GM21619 (cell line): ENCODE measurements at regions not wholly inside any gene's neighbourhood (a gene's known extent, or its start where the extent isn't known, plus 50 kb on each side); places are given as distances from the start of the nearest gene placed in this dataset.
"Not testable (repeated sequence)": the region's sequence is repeated elsewhere in the genome, so short reads cannot be mapped to it uniquely, and the experiment has no call there.

Experiments used
- ATAC-seq: cut with Tn5 transposase; IDR thresholded peaks from one replicate; pipeline ENCODE4 v1.9.1; 2021; ENCODE audit not compliant: unreplicated experiment

DNA sequence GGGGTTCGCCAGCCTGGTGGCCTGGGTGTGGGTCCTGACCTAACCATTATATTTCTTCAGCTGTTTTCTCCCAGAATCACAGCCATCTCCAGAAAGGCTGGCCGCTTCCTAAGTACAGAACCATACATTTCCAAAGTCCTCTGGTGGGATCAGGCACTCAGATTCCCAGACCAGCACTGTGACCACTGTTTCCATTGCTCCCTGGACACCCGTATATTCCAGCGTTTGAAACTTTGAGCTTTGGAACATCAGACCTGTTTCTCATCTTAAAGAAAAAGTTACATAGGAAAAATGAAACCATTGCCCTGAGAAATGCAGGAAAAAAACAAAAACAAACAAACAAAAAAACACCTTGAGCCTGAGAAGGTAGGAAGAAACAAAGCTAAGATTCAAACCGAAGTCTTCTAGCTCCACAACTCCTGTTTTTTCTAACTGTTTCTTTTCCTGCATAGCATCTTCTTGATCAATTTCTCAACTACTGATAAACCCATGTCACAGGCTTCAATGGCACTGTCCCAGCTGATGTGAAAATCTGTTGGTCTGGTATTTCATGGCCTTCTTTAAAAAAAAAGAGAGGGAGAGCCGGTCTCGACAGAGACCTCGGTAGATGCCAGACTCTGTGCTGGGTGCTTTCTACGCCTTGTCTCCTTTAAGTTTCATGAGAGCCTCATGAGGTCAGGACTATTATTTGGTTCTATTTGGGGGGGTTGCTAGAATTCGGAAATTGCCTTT, 221.3 kb downstream of the TOMM20 start:
- no peak for ATAC-seq

DNA sequence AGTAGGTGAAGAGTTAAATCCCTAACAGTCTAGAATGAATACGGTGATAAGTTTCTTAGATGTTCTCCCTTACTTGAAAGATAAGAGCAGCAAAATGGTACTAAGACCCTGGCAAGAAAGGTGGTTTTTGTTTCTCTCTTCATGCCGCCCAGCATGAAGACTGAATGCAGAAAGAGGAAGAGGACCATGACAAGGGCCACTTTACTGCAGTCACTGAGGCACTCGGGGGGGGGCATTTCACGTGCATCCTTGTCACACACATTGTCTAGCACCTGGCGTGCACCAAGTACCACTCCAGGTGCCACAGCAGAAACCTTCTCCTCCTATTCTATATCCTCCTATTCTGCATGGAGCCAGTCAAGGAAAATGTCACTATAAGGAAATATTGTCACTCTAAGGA, 222.0 kb downstream of the TOMM20 start:
- no peak for ATAC-seq

GRCh38 chr1:234902774-234903547, 225.7 kb downstream of the TOMM20 start:
- ATAC-seq, result no peak

GRCh38 chr1:234901491-234902049, 227.1 kb downstream of the TOMM20 start:
- ATAC-seq, result no peak

- no peak for ATAC-seq
Measured at GRCh38 chr1:234900595-234900994, 228.0 kb downstream of the TOMM20 start.

DNA sequence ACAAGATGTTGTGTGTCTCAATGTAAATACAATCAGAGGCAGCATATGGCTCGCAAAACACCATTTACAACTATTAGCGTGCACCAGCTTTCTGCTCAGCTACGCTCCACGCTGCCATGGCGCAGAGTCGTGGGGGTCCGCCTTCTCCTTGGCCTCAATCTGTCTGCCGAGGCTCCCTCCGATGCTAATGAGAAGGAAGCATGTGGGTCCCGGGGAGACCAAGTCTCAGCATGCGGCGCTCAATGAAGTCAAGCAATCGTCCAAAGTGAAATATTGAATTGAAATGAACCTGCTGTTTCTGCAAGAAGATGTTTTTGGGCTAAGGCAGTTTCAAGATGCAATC, 228.9 kb downstream of the TOMM20 start:
- no peak for ATAC-seq

- no peak for ATAC-seq
Measured at GRCh38 chr1:234899041-234899729, 229.5 kb downstream of the TOMM20 start.

- no peak for ATAC-seq
Measured at GRCh38 chr1:234898455-234899033, 230.1 kb downstream of the TOMM20 start.

DNA sequence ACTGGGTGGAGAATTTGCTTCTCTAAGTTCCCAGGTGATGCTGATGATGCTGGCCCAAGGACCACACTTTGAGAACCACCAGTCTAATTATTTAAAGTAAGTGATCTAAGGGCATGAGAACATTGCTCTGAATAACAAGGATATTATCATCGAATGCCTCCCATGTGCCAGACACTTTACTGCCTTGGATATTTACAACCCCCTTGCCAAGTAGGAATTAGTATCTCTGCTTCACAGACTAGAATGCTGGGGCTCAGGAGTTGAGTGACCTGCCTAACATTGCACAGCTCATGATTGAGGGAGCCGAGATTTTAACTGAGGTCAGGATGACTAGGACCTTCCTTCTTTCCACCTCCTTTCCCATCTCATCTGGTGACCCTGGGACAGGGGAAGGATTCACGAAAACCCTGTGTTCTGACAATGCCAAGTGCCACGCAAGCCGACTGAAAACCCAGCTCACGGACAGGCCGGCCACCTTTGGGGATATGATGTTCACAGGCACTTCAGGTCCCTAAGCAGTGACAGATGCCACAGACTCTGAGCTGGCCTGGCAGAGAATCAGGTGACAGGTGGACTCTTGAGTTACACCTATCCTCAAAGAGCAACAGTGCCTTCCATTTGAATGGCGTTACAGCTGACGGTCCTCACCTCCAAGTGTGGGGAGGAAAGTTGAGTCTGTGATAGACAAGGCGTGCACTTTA, 230.7 kb downstream of the TOMM20 start:
- no peak for ATAC-seq

DNA sequence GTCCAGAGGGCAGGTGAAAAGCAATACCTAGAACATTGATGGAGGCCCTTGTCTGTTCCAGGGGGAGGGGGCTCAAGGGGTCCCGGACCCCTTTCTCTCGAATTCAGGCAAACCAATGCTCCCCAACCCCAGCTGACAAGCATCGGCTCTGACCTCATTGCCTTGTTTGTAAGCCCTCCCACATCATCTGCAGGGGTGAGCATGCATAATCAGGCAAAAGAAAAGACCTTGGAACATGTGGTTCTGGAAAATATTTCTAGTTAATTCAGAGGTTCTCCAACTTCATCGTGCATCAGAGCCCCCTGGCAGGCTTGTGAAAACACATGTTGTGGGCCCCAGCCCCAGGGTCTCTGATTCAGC, 231.3 kb downstream of the TOMM20 start:
- ATAC-seq, result no peak

GRCh38 chr1:234896477-234897389, 231.9 kb downstream of the TOMM20 start:
- ATAC-seq, result no peak

- no peak for ATAC-seq
Measured at GRCh38 chr1:234893725-234894630, 234.7 kb downstream of the TOMM20 start.

DNA sequence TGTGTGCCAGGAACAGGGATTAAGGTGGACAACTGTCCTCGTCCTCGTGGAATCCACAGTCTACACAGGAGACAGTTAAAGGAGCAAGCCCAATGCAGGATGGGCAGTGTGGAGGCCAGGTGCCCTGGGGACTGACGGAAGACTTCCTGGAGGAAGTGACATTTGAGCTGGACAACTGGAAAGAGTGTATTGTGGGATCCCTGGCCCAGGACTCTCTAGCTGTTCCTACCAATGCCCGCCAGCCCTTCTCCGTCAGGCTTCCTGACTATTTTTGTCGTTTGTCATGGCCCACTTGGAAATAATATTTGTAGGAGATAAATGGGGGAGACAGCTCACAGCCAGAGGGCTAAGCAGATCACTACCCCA, 235.3 kb downstream of the TOMM20 start:
- no peak for ATAC-seq

GRCh38 chr1:234892642-234893041, 236.0 kb downstream of the TOMM20 start:
- no peak for ATAC-seq

GRCh38 chr1:234891427-234891826, 237.2 kb downstream of the TOMM20 start:
- no peak for ATAC-seq

- no peak for ATAC-seq
Measured at GRCh38 chr1:234889643-234890042, 239.0 kb downstream of the TOMM20 start.

DNA sequence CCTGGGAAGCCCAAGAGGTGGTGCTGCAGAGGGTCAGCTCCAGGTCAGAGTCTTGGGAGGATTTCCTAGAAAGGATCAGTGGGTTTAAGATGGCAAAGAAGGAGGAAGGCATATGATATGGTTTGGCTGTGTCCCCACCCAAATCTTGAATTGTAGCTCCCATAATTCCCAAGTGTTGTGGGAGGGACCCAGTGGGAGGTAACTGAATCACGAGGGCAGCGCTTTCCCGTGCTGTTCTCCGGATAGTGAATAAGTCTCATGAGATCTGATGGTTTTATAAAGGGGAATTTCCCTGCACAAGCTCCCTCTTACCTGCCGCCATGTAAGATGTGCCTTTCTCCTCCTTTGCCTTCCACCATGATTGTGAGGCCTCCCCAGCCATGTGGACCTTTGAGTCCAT, 240.4 kb downstream of the TOMM20 start:
- ATAC-seq, result not testable (repeated sequence)

GRCh38 chr1:234887016-234887900, 241.4 kb downstream of the TOMM20 start:
- no peak for ATAC-seq
